Ascending aorta (tissue), 2 donors: ENCODE measurements at regions not wholly inside any gene's neighbourhood (a gene's known extent, or its start where the extent isn't known, plus 50 kb on each side); places are given as distances from the start of the nearest gene placed in this dataset.

Experiments used
- DNase-seq, 2 donors: peaks; one replicate each; pipeline ENCODE4 v3.0.0-alpha.2; 2019; ENCODE audit warnings: low spot score in 2 of 2
- H3K27ac ChIP-seq, 2 donors: fragments of 200-600 bp; sonication (generic); one replicate each; pipeline ENCODE4 v1.5.1; 2016 to 2017; ENCODE audit warnings: mild to moderate bottlenecking in 1 of 2
- H3K27me3 ChIP-seq: fragments of 200-600 bp; sonication (generic); one replicate; pipeline ENCODE4 v1.5.1; 2017
- H3K36me3 ChIP-seq, 2 donors: fragments of 200-600 bp; sonication (generic); one replicate each; pipeline ENCODE4 v1.5.1; 2016
- H3K4me1 ChIP-seq, 2 donors: fragments of 200-600 bp; sonication (generic); one replicate each; pipeline ENCODE4 v1.5.1; 2016 to 2017; ENCODE audit warnings: mild to moderate bottlenecking in 1 of 2
- H3K4me3 ChIP-seq, 2 donors: fragments of 200-600 bp; sonication (generic); one replicate each; pipeline ENCODE4 v1.5.1; 2016 to 2017; ENCODE audit warnings: mild to moderate bottlenecking in 1 of 2
- H3K9me3 ChIP-seq, 2 donors: fragments of 200-600 bp; sonication (generic); one replicate each; pipeline ENCODE4 v1.5.1; 2016
- intact Hi-C: fragments of 100-400 bp; cut with DNase I; formaldehyde crosslinking; loops from one replicate; pipeline ENCODE4 v1.15.1; 2023
- TF ChIP-seq, protein P1 (sequence below), 3 experiments: fragments of 200-600 bp in 2 of 3; fragments of 450-650 bp in 1 of 3; sonication (generic) in 2 of 3; IDR thresholded peaks; one replicate each; pipeline ENCODE4 v1.5.1; 2016 to 2019; ENCODE audit warnings: antibody characterized with exemption in 3 of 3, mild to moderate bottlenecking in 1 of 3, moderate library complexity in 1 of 3

DNA sequence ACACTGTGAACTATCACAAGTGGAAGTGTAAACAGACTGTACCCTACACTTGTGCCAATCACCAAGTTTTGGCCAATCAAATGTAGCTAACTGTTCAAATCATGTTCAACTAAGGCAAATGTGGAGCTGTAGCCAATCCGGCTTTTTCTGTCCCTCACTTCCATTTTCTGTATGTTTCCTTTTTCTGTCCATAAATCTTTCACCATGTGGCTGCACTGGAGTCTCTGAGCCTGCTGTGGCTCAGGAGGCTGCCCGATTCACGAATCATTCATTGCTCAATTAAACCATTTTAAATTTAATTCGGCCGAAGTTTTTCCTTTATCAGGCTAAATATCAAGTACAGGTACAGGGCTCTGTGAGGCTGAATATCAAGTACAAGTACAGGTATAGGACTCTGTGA lies 216.5 kb downstream of the RFC3 start:
- no peaks in the 10 kb centered on the region for H3K27me3 ChIP-seq
- H3K27ac ChIP-seq: no peak overlapping the region
- no peak for DNase-seq
- no peak overlapping the region for H3K4me3 ChIP-seq
- H3K4me1 ChIP-seq: no peaks in the 10 kb centered on the region
- intact Hi-C loops: no loop called here
- H3K9me3 ChIP-seq: no peaks in the 10 kb centered on the region
- no peaks in the 10 kb centered on the region for H3K36me3 ChIP-seq
- TF ChIP-seq, protein P1, sequence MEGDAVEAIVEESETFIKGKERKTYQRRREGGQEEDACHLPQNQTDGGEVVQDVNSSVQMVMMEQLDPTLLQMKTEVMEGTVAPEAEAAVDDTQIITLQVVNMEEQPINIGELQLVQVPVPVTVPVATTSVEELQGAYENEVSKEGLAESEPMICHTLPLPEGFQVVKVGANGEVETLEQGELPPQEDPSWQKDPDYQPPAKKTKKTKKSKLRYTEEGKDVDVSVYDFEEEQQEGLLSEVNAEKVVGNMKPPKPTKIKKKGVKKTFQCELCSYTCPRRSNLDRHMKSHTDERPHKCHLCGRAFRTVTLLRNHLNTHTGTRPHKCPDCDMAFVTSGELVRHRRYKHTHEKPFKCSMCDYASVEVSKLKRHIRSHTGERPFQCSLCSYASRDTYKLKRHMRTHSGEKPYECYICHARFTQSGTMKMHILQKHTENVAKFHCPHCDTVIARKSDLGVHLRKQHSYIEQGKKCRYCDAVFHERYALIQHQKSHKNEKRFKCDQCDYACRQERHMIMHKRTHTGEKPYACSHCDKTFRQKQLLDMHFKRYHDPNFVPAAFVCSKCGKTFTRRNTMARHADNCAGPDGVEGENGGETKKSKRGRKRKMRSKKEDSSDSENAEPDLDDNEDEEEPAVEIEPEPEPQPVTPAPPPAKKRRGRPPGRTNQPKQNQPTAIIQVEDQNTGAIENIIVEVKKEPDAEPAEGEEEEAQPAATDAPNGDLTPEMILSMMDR (IDR thresholded peaks at IDR 0.05): no peak

DNA sequence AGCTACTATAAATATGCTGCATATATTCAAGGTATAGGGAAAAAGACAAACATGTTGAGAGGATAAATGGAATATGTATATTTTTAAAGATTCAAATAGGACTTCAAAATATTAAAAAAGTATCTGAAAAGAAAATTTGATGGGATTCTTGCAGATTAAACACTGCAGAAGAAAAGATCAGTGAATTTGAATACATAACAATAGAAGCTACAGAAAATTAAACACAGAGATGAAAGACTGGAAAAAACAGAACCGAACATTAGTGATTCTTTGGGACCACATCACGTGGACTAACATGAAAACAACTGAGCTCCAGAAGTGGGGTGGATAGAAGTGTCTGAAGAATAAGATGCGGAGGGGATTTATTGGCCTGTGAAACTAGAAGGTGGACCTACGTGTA lies 217.2 kb downstream of the RFC3 start:
- intact Hi-C loops: no loop called here
- H3K36me3 ChIP-seq: no peaks in the 10 kb centered on the region
- no peaks in the 10 kb centered on the region for H3K9me3 ChIP-seq
- H3K27me3 ChIP-seq: no peaks in the 10 kb centered on the region
- H3K27ac ChIP-seq: no peak overlapping the region
- no peak overlapping the region for H3K4me3 ChIP-seq
- TF ChIP-seq, protein P1 (IDR thresholded peaks at IDR 0.05): no peak
- no peak for DNase-seq
- no peaks in the 10 kb centered on the region for H3K4me1 ChIP-seq

DNA sequence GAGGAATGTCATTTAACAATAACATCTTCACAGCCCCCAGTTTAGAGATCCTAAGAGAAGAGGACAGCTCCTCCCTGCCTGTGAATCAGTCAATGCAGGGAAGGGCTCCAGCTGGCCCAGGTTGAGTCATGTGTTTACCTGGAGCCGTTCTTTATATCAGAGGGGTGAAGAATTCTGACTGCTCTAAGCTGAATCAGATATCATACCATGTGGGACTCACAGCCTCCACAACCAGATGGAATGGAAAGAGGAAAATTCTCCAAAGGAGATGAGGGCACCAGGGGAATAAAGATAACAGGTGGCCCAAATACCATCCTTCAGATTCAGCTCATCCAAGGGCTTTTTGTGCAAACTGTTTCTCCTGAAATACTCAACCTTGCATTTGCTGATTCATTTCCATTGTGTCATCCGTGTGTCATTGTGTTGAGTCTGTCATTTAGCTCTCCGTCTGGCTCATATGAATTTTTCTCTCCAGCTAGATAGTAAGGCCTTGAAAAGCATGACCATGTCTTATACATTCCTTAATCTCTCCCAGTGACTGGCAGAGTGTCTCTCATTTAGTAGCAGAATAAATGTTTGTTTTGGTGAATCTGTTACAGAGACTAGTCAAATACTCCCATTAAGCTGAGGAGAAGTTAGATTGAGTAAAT lies 217.9 kb downstream of the RFC3 start:
- no peaks in the 10 kb centered on the region for H3K27me3 ChIP-seq
- DNase-seq: no peak
- H3K9me3 ChIP-seq: no peaks in the 10 kb centered on the region
- H3K27ac ChIP-seq: no peak overlapping the region
- no peaks in the 10 kb centered on the region for H3K36me3 ChIP-seq
- TF ChIP-seq, protein P1 (IDR thresholded peaks at IDR 0.05): no peak
- H3K4me3 ChIP-seq: no peak overlapping the region
- intact Hi-C loops: no loop called here
- no peaks in the 10 kb centered on the region for H3K4me1 ChIP-seq

DNA sequence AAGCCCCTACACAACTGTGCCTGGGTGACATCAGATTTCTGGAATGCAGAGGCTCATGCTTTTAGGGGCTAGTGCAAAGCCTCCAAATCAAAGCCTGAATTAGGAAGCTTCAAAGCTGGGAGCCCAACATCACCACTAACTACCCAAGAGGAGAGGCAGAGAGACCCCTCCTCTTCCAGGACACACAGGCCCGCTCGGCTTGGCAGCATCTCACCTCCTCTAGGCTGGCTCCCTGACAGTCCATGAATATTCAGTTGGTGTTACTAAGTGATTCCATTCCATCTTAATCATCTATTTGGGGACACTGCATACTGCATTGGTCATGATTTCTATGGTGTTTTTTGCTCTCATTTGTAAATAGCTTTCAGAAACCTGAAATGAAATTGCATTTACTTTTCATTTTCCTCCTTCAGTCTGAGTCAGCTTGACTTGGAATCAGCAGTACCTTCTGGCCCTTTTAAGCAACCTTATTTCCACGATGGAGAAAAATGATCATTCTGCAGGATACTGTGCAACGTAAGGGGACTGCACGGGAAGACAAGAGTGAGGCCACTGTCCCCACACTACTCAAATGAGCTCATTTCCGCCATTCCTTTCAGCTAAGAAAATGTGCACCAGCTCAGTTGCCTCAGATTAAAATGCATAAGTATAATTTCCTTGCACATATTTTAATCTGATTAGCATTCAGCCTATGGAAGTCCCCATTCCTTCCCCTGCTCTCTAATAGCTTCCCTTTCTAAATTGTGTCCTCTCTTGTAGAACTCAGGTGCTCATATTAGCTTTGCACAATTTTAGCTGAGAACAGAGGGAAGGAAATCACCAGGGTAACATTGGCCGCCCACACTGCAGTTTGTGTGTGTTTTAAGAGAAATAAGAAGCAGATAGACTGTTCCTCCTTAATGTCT lies 219.9 kb downstream of the RFC3 start:
- DNase-seq: no peak
- no peaks in the 10 kb centered on the region for H3K9me3 ChIP-seq
- intact Hi-C loops: no loop called here
- TF ChIP-seq, protein P1 (IDR thresholded peaks at IDR 0.05): no peak
- H3K36me3 ChIP-seq: no peaks in the 10 kb centered on the region
- no peak overlapping the region for H3K4me3 ChIP-seq
- no peak overlapping the region for H3K27ac ChIP-seq
- H3K4me1 ChIP-seq: no peaks in the 10 kb centered on the region
- H3K27me3 ChIP-seq: no peaks in the 10 kb centered on the region

DNA sequence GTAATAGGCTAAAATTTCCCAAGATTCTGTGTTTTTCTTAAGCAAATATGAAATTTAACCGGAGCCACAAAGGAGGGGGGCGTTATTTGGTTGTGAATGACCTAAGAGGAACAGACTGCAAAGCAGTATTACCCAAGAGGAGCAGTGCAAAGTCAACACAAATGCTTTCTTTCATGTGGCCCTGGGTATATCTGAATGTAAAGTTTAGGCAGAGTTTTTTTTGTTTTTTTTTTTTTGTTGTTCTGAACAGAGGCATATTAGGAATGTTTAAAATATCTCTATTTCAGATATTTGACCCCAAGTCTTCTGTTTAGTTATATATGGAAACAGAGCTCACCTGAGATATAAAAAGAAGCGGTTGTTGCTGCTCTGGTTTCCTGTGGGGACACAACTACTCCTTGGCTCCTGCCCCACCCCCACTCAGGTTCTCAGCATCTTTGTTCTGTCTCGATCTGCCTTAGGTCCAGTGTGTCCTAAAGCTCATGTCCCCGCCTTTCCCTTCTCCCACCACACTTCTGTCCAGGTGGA lies 220.7 kb downstream of the RFC3 start:
- no peak for DNase-seq
- H3K36me3 ChIP-seq: no peaks in the 10 kb centered on the region
- intact Hi-C loops: no loop called here
- H3K27me3 ChIP-seq: no peaks in the 10 kb centered on the region
- H3K27ac ChIP-seq: no peak overlapping the region
- no peaks in the 10 kb centered on the region for H3K4me1 ChIP-seq
- H3K9me3 ChIP-seq: no peaks in the 10 kb centered on the region
- no peak overlapping the region for H3K4me3 ChIP-seq
- TF ChIP-seq, protein P1 (IDR thresholded peaks at IDR 0.05): no peak
